ENCODE measurements at regions not wholly inside any gene's neighbourhood (a gene's known extent, or its start where the extent isn't known, plus 50 kb on each side); places are given as distances from the start of the nearest gene placed in this dataset.

DNA sequence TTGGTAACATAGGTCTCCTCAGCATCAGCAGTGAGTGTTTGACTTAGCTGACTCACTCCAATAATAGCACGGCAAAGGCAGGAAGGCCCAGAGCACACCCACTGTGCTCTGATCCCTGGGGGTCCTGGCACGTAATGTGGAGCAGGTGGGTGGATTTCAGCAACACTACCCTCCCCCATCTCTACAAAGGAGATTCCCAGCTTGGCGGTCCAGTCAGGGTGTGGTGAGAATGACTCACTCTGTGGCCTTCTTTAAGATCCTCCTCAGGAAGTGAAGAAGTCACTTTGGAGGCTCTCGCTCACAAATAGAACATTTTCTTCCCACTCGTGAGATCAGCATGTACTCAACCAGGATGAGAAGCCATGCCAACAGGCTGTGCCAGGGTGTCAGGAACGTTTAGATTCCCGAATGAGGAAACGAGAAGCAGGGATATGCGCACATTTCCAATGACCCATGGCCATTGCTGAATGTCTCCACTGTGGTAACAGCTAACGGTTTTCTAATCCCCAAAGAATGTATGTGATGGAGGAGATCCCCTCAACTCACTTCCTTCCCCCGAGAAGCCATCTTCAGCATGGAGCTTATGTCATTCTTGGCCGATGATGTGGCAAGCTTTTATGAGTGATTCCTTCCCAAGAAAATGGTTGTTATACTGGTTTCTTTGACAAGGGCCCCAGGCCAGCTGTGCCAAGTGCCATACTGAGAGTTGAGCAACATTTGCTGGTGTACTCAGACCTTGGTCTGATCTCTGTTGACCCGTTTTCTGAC, 365.2 kb downstream of the C16orf95 start:
- no peak for TF ChIP-seq GATA2 (IDR thresholded peaks at IDR 0.05; ENCODE audit: low read depth, low read length)
- no peak for TF ChIP-seq GATA3 (IDR thresholded peaks at IDR 0.05; ENCODE audit: low read depth, low read length)
